Tibial nerve (tissue), 4 donors: ENCODE measurements at regions not wholly inside any gene's neighbourhood (a gene's known extent, or its start where the extent isn't known, plus 50 kb on each side); places are given as distances from the start of the nearest gene placed in this dataset.

Experiments
- CTCF ChIP-seq, 5 experiments: fragments of 200-600 bp in 3 of 5; fragments of 450-650 bp in 2 of 5; sonication (generic) in 3 of 5; IDR thresholded peaks; one replicate each; pipeline ENCODE4 v1.5.1; 2016 to 2019; ENCODE audit warnings: antibody characterized with exemption in 5 of 5, mild to moderate bottlenecking in 3 of 5, moderate library complexity in 2 of 5
- EP300 ChIP-seq, 2 donors: sonication (generic); formaldehyde crosslinking; IDR thresholded peaks; one replicate each; pipeline ENCODE4 v1.6.1; 2017; ENCODE audit warnings: antibody characterized with exemption in 2 of 2, mild to moderate bottlenecking in 1 of 2
- POLR2A ChIP-seq, 2 donors: fragments of 450-650 bp; IDR thresholded peaks; one replicate each; pipeline ENCODE4 v1.6.1; 2017; ENCODE audit warnings: antibody characterized with exemption in 2 of 2, mild to moderate bottlenecking in 2 of 2, moderate library complexity in 2 of 2

GRCh38 chr16:86828202-86828601 lies 249.9 kb downstream of the FOXL1 start:
- TF ChIP-seq CTCF (IDR thresholded peaks at IDR 0.05) (no peak), POLR2A (IDR thresholded peaks at IDR 0.05) (no peak), EP300 (IDR thresholded peaks at IDR 0.05) (no peak)
